ENCODE measurements at regions not wholly inside any gene's neighbourhood (a gene's known extent, or its start where the extent isn't known, plus 50 kb on each side); places are given as distances from the start of the nearest gene placed in this dataset.

GRCh38 chr10:123527151-123527550, 139.0 kb upstream of the GPR26 start:
- no peak for DNase-seq (ENCODE audit: low spot score)

GRCh38 chr10:123529146-123529760, 136.9 kb upstream of the GPR26 start:
- DNase-seq (ENCODE audit: low spot score) = no peak

GRCh38 chr10:123530166-123530870, 135.8 kb upstream of the GPR26 start:
- DNase-seq (ENCODE audit: low spot score) = no peak

- no peak for DNase-seq (ENCODE audit: low spot score)
These were observed 130.8 kb upstream of the GPR26 start for GRCh38 chr10:123535386-123535785.

- no peak for DNase-seq (ENCODE audit: low spot score)
These were observed 129.8 kb upstream of the GPR26 start for GRCh38 chr10:123536176-123536845.

- no peak for DNase-seq (ENCODE audit: low spot score)
These were observed 128.8 kb upstream of the GPR26 start for GRCh38 chr10:123537188-123537961.

GRCh38 chr10:123538401-123539320, 127.5 kb upstream of the GPR26 start:
- DNase-seq (ENCODE audit: low spot score) = no peak

GRCh38 chr10:123544986-123545385, 121.2 kb upstream of the GPR26 start:
- no peak for DNase-seq (ENCODE audit: low spot score)

GRCh38 chr10:123548770-123549169, 117.4 kb upstream of the GPR26 start:
- DNase-seq (ENCODE audit: low spot score) = no peak

GRCh38 chr10:123549761-123550454, 116.2 kb upstream of the GPR26 start:
- DNase-seq (ENCODE audit: low spot score) = no peak

GRCh38 chr10:123550675-123551096, 115.5 kb upstream of the GPR26 start:
- DNase-seq (ENCODE audit: low spot score) = no peak

GRCh38 chr10:123551259-123551658, 114.9 kb upstream of the GPR26 start:
- no peak for DNase-seq (ENCODE audit: low spot score)

GRCh38 chr10:123552760-123553554, 113.2 kb upstream of the GPR26 start:
- DNase-seq (ENCODE audit: low spot score) = no peak

GRCh38 chr10:123553810-123554430, 112.2 kb upstream of the GPR26 start:
- no peak for DNase-seq (ENCODE audit: low spot score)

- no peak for DNase-seq (ENCODE audit: low spot score)
These were observed 111.5 kb upstream of the GPR26 start for GRCh38 chr10:123554656-123555055.

GRCh38 chr10:123555616-123556015, 110.5 kb upstream of the GPR26 start:
- no peak for DNase-seq (ENCODE audit: low spot score)

GRCh38 chr10:123556049-123556448, 110.1 kb upstream of the GPR26 start:
- no peak for DNase-seq (ENCODE audit: low spot score)

- no peak for DNase-seq (ENCODE audit: low spot score)
These were observed 109.4 kb upstream of the GPR26 start for GRCh38 chr10:123556736-123557135.

- no peak for DNase-seq (ENCODE audit: low spot score)
These were observed 108.6 kb upstream of the GPR26 start for GRCh38 chr10:123557366-123558108.
